Panc1 (cell line): ENCODE measurements at regions not wholly inside any gene's neighbourhood (a gene's known extent, or its start where the extent isn't known, plus 50 kb on each side); places are given as distances from the start of the nearest gene placed in this dataset.

Experiments
- TCF7L2 ChIP-seq: IDR thresholded peaks from 2 replicates; pipeline ENCODE4 v1.6.1; 2011; ENCODE audit warnings: mild to moderate bottlenecking, low read depth, low read length, inconsistent platforms
- TF ChIP-seq, protein P1 (sequence below): fragments of 450-650 bp; IDR thresholded peaks from 2 replicates; pipeline ENCODE4 v1.5.1; 2017; ENCODE audit warnings: mild to moderate bottlenecking

DNA sequence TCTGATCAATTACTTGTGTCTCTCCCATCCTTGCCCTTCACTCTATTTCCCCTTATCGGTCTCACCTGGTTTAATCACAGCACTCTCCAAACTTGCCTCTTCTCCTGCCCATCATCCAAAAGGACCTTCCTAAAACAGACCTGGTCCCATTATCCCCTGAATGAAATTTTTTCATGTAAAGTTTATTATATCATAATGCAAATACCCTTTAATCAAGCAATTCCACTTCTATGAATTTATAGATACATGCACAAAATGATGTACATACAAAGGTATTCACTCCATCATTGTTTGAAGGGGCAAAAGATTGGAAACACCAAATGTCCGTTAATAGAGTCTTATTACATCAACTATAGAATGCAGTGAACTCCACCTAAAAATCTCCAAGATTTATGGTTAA is 88.1 kb upstream of the PKDCC start:
- TF ChIP-seq, protein P1, sequence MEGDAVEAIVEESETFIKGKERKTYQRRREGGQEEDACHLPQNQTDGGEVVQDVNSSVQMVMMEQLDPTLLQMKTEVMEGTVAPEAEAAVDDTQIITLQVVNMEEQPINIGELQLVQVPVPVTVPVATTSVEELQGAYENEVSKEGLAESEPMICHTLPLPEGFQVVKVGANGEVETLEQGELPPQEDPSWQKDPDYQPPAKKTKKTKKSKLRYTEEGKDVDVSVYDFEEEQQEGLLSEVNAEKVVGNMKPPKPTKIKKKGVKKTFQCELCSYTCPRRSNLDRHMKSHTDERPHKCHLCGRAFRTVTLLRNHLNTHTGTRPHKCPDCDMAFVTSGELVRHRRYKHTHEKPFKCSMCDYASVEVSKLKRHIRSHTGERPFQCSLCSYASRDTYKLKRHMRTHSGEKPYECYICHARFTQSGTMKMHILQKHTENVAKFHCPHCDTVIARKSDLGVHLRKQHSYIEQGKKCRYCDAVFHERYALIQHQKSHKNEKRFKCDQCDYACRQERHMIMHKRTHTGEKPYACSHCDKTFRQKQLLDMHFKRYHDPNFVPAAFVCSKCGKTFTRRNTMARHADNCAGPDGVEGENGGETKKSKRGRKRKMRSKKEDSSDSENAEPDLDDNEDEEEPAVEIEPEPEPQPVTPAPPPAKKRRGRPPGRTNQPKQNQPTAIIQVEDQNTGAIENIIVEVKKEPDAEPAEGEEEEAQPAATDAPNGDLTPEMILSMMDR: no peak
- no peak for TF ChIP-seq TCF7L2
